ENCODE measurements at regions not wholly inside any gene's neighbourhood (a gene's known extent, or its start where the extent isn't known, plus 50 kb on each side); places are given as distances from the start of the nearest gene placed in this dataset.

GRCh38 chr14:76666746-76667145 is 94.5 kb upstream of the VASH1 start:
- no peak overlapping the region for H3K4me3 ChIP-seq (replicated peaks; ENCODE audit: low read depth, low read length)
- no peak for DNase-seq (ENCODE audit: extremely low read depth, insufficient read length)
- no peaks in the 10 kb centered on the region; the same call in 1 of the 2 replicates for H3K27me3 ChIP-seq (replicated peaks; ENCODE audit: control insufficient read depth, insufficient read depth, low read length)
- no peak for TF ChIP-seq CTCF (IDR thresholded peaks at IDR 0.05; ENCODE audit: insufficient read depth, low read length, poor library complexity, severe bottlenecking)
- H3K36me3 ChIP-seq (ENCODE audit: control insufficient read depth, insufficient read depth, low read length), result no peaks in the 10 kb centered on the region

- Histone ChIP-seq H3K4me3 (replicated peaks; ENCODE audit: low read depth, low read length) (no peak overlapping the region), H3K27me3 (replicated peaks; ENCODE audit: control insufficient read depth, insufficient read depth, low read length) (no peaks in the 10 kb centered on the region; the same call in none of the 2 replicates), H3K36me3 (ENCODE audit: control insufficient read depth, insufficient read depth, low read length) (no peaks in the 10 kb centered on the region)
- no peak for DNase-seq (ENCODE audit: extremely low read depth, insufficient read length)
- TF ChIP-seq CTCF (IDR thresholded peaks at IDR 0.05; ENCODE audit: insufficient read depth, low read length, poor library complexity, severe bottlenecking), result no peak
These were observed 91.5 kb upstream of the VASH1 start for GRCh38 chr14:76669770-76670169.

- H3K4me3 ChIP-seq (replicated peaks; ENCODE audit: low read depth, low read length), result no peak overlapping the region
- H3K36me3 ChIP-seq (ENCODE audit: control insufficient read depth, insufficient read depth, low read length), result no peaks in the 10 kb centered on the region
- no peak for TF ChIP-seq CTCF (IDR thresholded peaks at IDR 0.05; ENCODE audit: insufficient read depth, low read length, poor library complexity, severe bottlenecking)
- no peaks in the 10 kb centered on the region; the same call in none of the 2 replicates for H3K27me3 ChIP-seq (replicated peaks; ENCODE audit: control insufficient read depth, insufficient read depth, low read length)
- no peak for DNase-seq (ENCODE audit: extremely low read depth, insufficient read length)
These were observed 89.1 kb upstream of the VASH1 start for GRCh38 chr14:76672123-76672522.

GRCh38 chr14:76673261-76673660 is 88.0 kb upstream of the VASH1 start:
- no peak for DNase-seq (ENCODE audit: extremely low read depth, insufficient read length)
- H3K36me3 ChIP-seq (ENCODE audit: control insufficient read depth, insufficient read depth, low read length), result no peaks in the 10 kb centered on the region
- TF ChIP-seq CTCF (IDR thresholded peaks at IDR 0.05; ENCODE audit: insufficient read depth, low read length, poor library complexity, severe bottlenecking), result no peak
- no peaks in the 10 kb centered on the region; the same call in none of the 2 replicates for H3K27me3 ChIP-seq (replicated peaks; ENCODE audit: control insufficient read depth, insufficient read depth, low read length)
- H3K4me3 ChIP-seq (replicated peaks; ENCODE audit: low read depth, low read length), result no peak overlapping the region

GRCh38 chr14:76675046-76675445 is 86.2 kb upstream of the VASH1 start:
- Histone ChIP-seq H3K4me3 (replicated peaks; ENCODE audit: low read depth, low read length) (no peak overlapping the region), H3K27me3 (replicated peaks; ENCODE audit: control insufficient read depth, insufficient read depth, low read length) (no peaks in the 10 kb centered on the region; the same call in 1 of the 2 replicates), H3K36me3 (ENCODE audit: control insufficient read depth, insufficient read depth, low read length) (no peaks in the 10 kb centered on the region)
- no peak for TF ChIP-seq CTCF (IDR thresholded peaks at IDR 0.05; ENCODE audit: insufficient read depth, low read length, poor library complexity, severe bottlenecking)
- DNase-seq (ENCODE audit: extremely low read depth, insufficient read length), result no peak

- TF ChIP-seq CTCF (IDR thresholded peaks at IDR 0.05; ENCODE audit: insufficient read depth, low read length, poor library complexity, severe bottlenecking), result no peak
- no peaks in the 10 kb centered on the region; the same call in 1 of the 2 replicates for H3K27me3 ChIP-seq (replicated peaks; ENCODE audit: control insufficient read depth, insufficient read depth, low read length)
These were observed 84.7 kb upstream of the VASH1 start for GRCh38 chr14:76676539-76676938.

More at GRCh38 chr14:76676539-76676938, 84.7 kb upstream of the VASH1 start:
- H3K36me3 ChIP-seq (ENCODE audit: control insufficient read depth, insufficient read depth, low read length), result no peaks in the 10 kb centered on the region
- DNase-seq (ENCODE audit: extremely low read depth, insufficient read length), result no peak
- H3K4me3 ChIP-seq (replicated peaks; ENCODE audit: low read depth, low read length), result no peak overlapping the region

Measured in GM06990 (cell line).